Mesenchymal stem cell (in vitro differentiated cells and primary cell): ENCODE measurements at regions not wholly inside any gene's neighbourhood (a gene's known extent, or its start where the extent isn't known, plus 50 kb on each side); places are given as distances from the start of the nearest gene placed in this dataset.

Experiments
- DNase-seq: peaks from one replicate; pipeline ENCODE4 v3.0.0-alpha.2; 2013
- H2AFZ ChIP-seq: one replicate; pipeline ENCODE4 v1.6.1; 2013; ENCODE audit warnings: low read depth, mild to moderate bottlenecking, control low read depth, inconsistent platforms, low read length, moderate library complexity
- H2AK5ac ChIP-seq: 2 replicates; pipeline ENCODE4 v1.6.1; 2013; ENCODE audit warnings: low read length, moderate library complexity, mild to moderate bottlenecking, inconsistent platforms; ENCODE audit not compliant: severe bottlenecking
- H2BK120ac ChIP-seq: one replicate; pipeline ENCODE4 v1.6.1; 2013; ENCODE audit warnings: low read depth, mild to moderate bottlenecking, inconsistent platforms, low read length, moderate library complexity
- H2BK12ac ChIP-seq, 2 experiments: one replicate each; pipeline ENCODE4 v1.6.1; 2013; ENCODE audit warnings: inconsistent platforms in 2 of 2, low read length in 2 of 2, mild to moderate bottlenecking in 2 of 2, moderate library complexity in 2 of 2, control low read depth in 1 of 2
- H2BK15ac ChIP-seq: one replicate; pipeline ENCODE4 v1.6.1; 2013; ENCODE audit warnings: mild to moderate bottlenecking, low read depth, inconsistent platforms; ENCODE audit not compliant: poor library complexity, severe bottlenecking
- H2BK5ac ChIP-seq: 2 replicates; pipeline ENCODE4 v1.6.1; 2013; ENCODE audit warnings: low read depth, mild to moderate bottlenecking, low read length, control low read depth, inconsistent platforms; ENCODE audit not compliant: poor library complexity, severe bottlenecking
- H3K14ac ChIP-seq, 2 experiments: one replicate each; pipeline ENCODE4 v1.6.1; 2013; ENCODE audit warnings: inconsistent platforms in 2 of 2, low read length in 2 of 2, control low read depth in 1 of 2, mild to moderate bottlenecking in 1 of 2, moderate library complexity in 1 of 2
- H3K18ac ChIP-seq, 2 experiments: one replicate each; pipeline ENCODE4 v1.6.1; 2013; ENCODE audit warnings: inconsistent platforms in 2 of 2, low read length in 2 of 2, control low read depth in 1 of 2, low read depth in 1 of 2, mild to moderate bottlenecking in 1 of 2
- H3K23ac ChIP-seq, 2 experiments: one replicate each; pipeline ENCODE4 v1.6.1; 2013; ENCODE audit warnings: inconsistent platforms in 2 of 2, low read length in 2 of 2, mild to moderate bottlenecking in 2 of 2, moderate library complexity in 2 of 2, control low read depth in 1 of 2
- H3K27ac ChIP-seq: 2 replicates; pipeline ENCODE4 v1.5.1; 2013; ENCODE audit warnings: mild to moderate bottlenecking, moderate library complexity, low read length, control low read depth, inconsistent platforms; ENCODE audit not compliant: poor library complexity, severe bottlenecking
- H3K27me3 ChIP-seq, 2 experiments: 2 replicates each; pipeline versions ENCODE4 v1.6.1 to v1.7.0; 2013; ENCODE audit warnings: low read length in 2 of 2, mild to moderate bottlenecking in 2 of 2, moderate library complexity in 2 of 2, control low read depth in 1 of 2, inconsistent platforms in 1 of 2; ENCODE audit not compliant: control insufficient read depth in 1 of 2, insufficient read depth in 1 of 2
- H3K36me3 ChIP-seq, 2 experiments: 2 replicates each; pipeline versions ENCODE4 v1.6.1 to v1.7.0; 2013; ENCODE audit warnings: low read length in 2 of 2, control low read depth in 1 of 2, inconsistent platforms in 1 of 2, low read depth in 1 of 2, mild to moderate bottlenecking in 1 of 2; ENCODE audit not compliant: insufficient read depth in 2 of 2, control insufficient read depth in 1 of 2
- H3K4ac ChIP-seq, 2 experiments: one replicate each; pipeline ENCODE4 v1.6.1; 2013; ENCODE audit warnings: inconsistent platforms in 2 of 2, low read length in 2 of 2, mild to moderate bottlenecking in 2 of 2, moderate library complexity in 2 of 2, control low read depth in 1 of 2, low read depth in 1 of 2
- H3K4me1 ChIP-seq: 2 replicates; pipeline ENCODE4 v1.6.1; 2013; ENCODE audit warnings: low read depth, low read length, control low read depth; ENCODE audit not compliant: control insufficient read depth, insufficient read depth
- H3K4me2 ChIP-seq: 2 replicates; pipeline ENCODE4 v1.6.1; 2013; ENCODE audit warnings: low read length, mild to moderate bottlenecking, inconsistent platforms; ENCODE audit not compliant: poor library complexity, severe bottlenecking
- H3K4me3 ChIP-seq, 2 experiments: 2 replicates each; pipeline versions ENCODE4 v1.5.1 to v1.7.0; 2013; ENCODE audit warnings: low read length in 2 of 2, mild to moderate bottlenecking in 2 of 2, control low read depth in 1 of 2, low read depth in 1 of 2; ENCODE audit not compliant: insufficient read depth in 1 of 2
- H3K79me1 ChIP-seq: replicated peaks from 2 replicates; pipeline ENCODE4 v1.6.1; 2013; ENCODE audit warnings: mild to moderate bottlenecking, control low read depth, low read length, inconsistent platforms; ENCODE audit not compliant: poor library complexity, severe bottlenecking
- H3K9ac ChIP-seq: 2 replicates; pipeline ENCODE4 v1.7.0; 2013; ENCODE audit warnings: mild to moderate bottlenecking, low read length, moderate library complexity
- H3K9me3 ChIP-seq: 2 replicates; pipeline ENCODE4 v1.7.0; 2013; ENCODE audit warnings: mild to moderate bottlenecking, low read length; ENCODE audit not compliant: control insufficient read depth
- H4K8ac ChIP-seq: one replicate; pipeline ENCODE4 v1.6.1; 2013; ENCODE audit warnings: inconsistent platforms, mild to moderate bottlenecking, low read length, moderate library complexity
- H4K91ac ChIP-seq: one replicate; pipeline ENCODE4 v1.6.1; 2013; ENCODE audit warnings: mild to moderate bottlenecking, low read length, inconsistent platforms
- WGBS: methylation state at CpG from one replicate; pipeline ENCODE4 v1.1.7; 2013; ENCODE audit warnings: mixed read lengths; 5-methylcytosine and 5-hydroxymethylcytosine counted together

- Histone ChIP-seq H3K4me3 (no peak overlapping the region), H4K91ac (no peak overlapping the region), H3K18ac (no peak overlapping the region), H2AFZ (no peak overlapping the region), H3K14ac (no peak overlapping the region), H3K79me1 (no peaks in the 10 kb centered on the region), H3K4ac (no peak overlapping the region), H2BK15ac (no peak overlapping the region), H2BK120ac (no peak overlapping the region), H4K8ac (no peak overlapping the region), H3K4me2 (no peak overlapping the region), H2AK5ac (no peak overlapping the region), H3K27me3 (peaks cover 15 to 53% of the 10 kb centered on the region in 2 experiments), H3K27ac (no peak overlapping the region), H3K36me3 (no peaks in the 10 kb centered on the region), H2BK5ac (no peak overlapping the region), H2BK12ac (no peak overlapping the region), H3K9me3 (peaks cover 5% of the 10 kb centered on the region), H3K23ac (no peak overlapping the region), H3K9ac (no peak overlapping the region), H3K4me1 (no peaks in the 10 kb centered on the region)
- peak; percentile 0 for DNase-seq
- WGBS, result 40% methylated on average over 1 of the region's 1 CpG
Measured at GRCh38 chr1:29912425-29912824, 676.1 kb downstream of the PTPRU start.

GRCh38 chr1:29909962-29910361, 673.6 kb downstream of the PTPRU start:
- WGBS, result 56% methylated on average over 4 of the region's 7 CpGs
- no peak overlapping the region for H2BK120ac ChIP-seq

DNA sequence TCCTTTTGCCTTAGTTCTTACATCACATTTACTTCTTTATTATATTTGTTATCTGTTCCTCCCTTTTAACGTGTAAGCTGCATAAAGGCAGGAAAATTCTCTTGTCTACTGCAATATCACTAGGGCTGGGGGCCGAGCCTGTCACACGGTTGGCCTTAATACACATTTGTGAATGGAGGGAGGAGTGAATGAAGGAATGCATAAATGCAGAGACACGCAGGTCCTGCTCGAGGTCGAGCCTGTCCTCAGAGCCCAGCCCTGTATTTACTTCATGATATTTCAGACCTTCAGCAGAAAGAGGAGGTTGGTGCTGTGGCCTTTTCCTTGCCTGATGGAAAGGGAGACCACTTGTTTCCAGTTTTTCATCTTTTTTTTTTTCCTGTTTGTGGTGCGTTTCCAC, 671.3 kb downstream of the PTPRU start:
- H3K4me2 ChIP-seq, result no peak overlapping the region
- no peak overlapping the region for H3K14ac ChIP-seq
- 75% methylated on average over 4 of the region's 7 CpGs for WGBS
- no peak overlapping the region for H3K4ac ChIP-seq
- H3K27me3 ChIP-seq, result peaks cover 0 to 30% of the 10 kb centered on the region in 2 experiments
- H2BK15ac ChIP-seq, result no peak overlapping the region
- H3K36me3 ChIP-seq, result no peaks in the 10 kb centered on the region
- H2BK12ac ChIP-seq, result no peak overlapping the region
- H2BK5ac ChIP-seq, result no peak overlapping the region
- H4K8ac ChIP-seq, result no peak overlapping the region
- no peak for DNase-seq
- H2AFZ ChIP-seq, result no peak overlapping the region
- H3K9ac ChIP-seq, result no peak overlapping the region
- H2BK120ac ChIP-seq, result no peak overlapping the region
- peaks cover 4% of the 10 kb centered on the region for H3K9me3 ChIP-seq
- H3K23ac ChIP-seq, result no peak overlapping the region
- no peaks in the 10 kb centered on the region for H3K79me1 ChIP-seq
- H2AK5ac ChIP-seq, result no peak overlapping the region
- H3K27ac ChIP-seq, result no peak overlapping the region
- no peak overlapping the region for H4K91ac ChIP-seq
- H3K4me1 ChIP-seq, result no peaks in the 10 kb centered on the region
- H3K4me3 ChIP-seq, result no peak overlapping the region
- H3K18ac ChIP-seq, result no peak overlapping the region

More at GRCh38 chr1:29909962-29910361, 673.6 kb downstream of the PTPRU start:
- Histone ChIP-seq H4K8ac (no peak overlapping the region), H2BK15ac (no peak overlapping the region), H3K79me1 (no peaks in the 10 kb centered on the region), H3K4me3 (no peak overlapping the region), H2BK5ac (no peak overlapping the region), H2AFZ (no peak overlapping the region), H3K4me1 (no peaks in the 10 kb centered on the region), H2AK5ac (no peak overlapping the region), H3K4ac (no peak overlapping the region), H2BK12ac (no peak overlapping the region), H3K23ac (no peak overlapping the region), H3K36me3 (no peaks in the 10 kb centered on the region), H3K27ac (no peak overlapping the region), H3K9ac (no peak overlapping the region), H3K27me3 (peaks cover 5 to 35% of the 10 kb centered on the region in 2 experiments), H3K18ac (no peak overlapping the region), H4K91ac (no peak overlapping the region), H3K14ac (no peak overlapping the region), H3K9me3 (peaks cover 5% of the 10 kb centered on the region), H3K4me2 (no peak overlapping the region)
- DNase-seq, result no peak

DNA sequence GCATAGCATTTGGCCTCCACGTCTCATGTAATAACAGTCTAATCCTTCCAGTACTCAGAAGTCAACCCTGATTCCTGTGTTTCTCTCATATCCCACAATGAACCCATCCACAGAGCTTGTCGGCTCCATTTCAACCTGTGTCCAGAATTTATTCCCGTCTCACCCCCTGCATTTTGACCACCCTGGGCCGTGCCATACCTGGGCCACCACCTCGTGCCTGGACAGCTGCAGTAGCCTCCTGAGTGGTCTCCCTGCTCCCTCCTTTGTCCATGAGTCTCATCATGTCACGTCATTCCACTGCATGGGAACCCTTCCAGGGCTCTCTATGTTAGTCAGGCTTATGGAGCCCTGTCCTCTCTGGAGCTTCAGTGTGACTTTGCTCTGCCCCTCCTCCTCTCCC, 670.6 kb downstream of the PTPRU start:
- Histone ChIP-seq H3K27ac (no peak overlapping the region), H3K23ac (no peak overlapping the region), H3K9me3 (no peaks in the 10 kb centered on the region), H2BK5ac (no peak overlapping the region), H3K9ac (no peak overlapping the region), H4K8ac (no peak overlapping the region), H4K91ac (no peak overlapping the region), H2BK120ac (no peak overlapping the region), H2AK5ac (no peak overlapping the region), H3K79me1 (no peaks in the 10 kb centered on the region), H3K18ac (no peak overlapping the region), H3K4me1 (no peaks in the 10 kb centered on the region), H3K4ac (no peak overlapping the region), H3K14ac (no peak overlapping the region), H2AFZ (no peak overlapping the region), H3K27me3 (peaks cover 0 to 32% of the 10 kb centered on the region in 2 experiments), H2BK15ac (no peak overlapping the region), H3K4me2 (no peak overlapping the region), H3K36me3 (no peaks in the 10 kb centered on the region), H2BK12ac (no peak overlapping the region), H3K4me3 (no peak overlapping the region)
- no peak for DNase-seq
- 75% methylated on average over 6 of the region's 6 CpGs for WGBS
